ENCODE measurements at regions not wholly inside any gene's neighbourhood (a gene's known extent, or its start where the extent isn't known, plus 50 kb on each side); places are given as distances from the start of the nearest gene placed in this dataset.
A peak's percentile ranks its signal among the peaks of the same experiment; 100 is the strongest.

GRCh38 chr13:109846185-109846584 lies 59.8 kb upstream of the IRS2 start:
- DNase-seq, result no peak

GRCh38 chr13:109844396-109844795 lies 58.0 kb upstream of the IRS2 start:
- DNase-seq, result no peak

GRCh38 chr13:109843695-109844094 lies 57.3 kb upstream of the IRS2 start:
- DNase-seq, result no peak

GRCh38 chr13:109842212-109842920 lies 56.0 kb upstream of the IRS2 start:
- no peak for DNase-seq

GRCh38 chr13:109840893-109841287 lies 54.5 kb upstream of the IRS2 start:
- DNase-seq, result no peak

- peak; percentile 2 for DNase-seq
Measured at GRCh38 chr13:109840201-109840892, 54.0 kb upstream of the IRS2 start.

- no peak for DNase-seq
Measured at GRCh38 chr13:109836629-109837607, 50.5 kb upstream of the IRS2 start.
